Peyer's patch (tissue), 4 donors: ENCODE measurements at regions not wholly inside any gene's neighbourhood (a gene's known extent, or its start where the extent isn't known, plus 50 kb on each side); places are given as distances from the start of the nearest gene placed in this dataset.
"Not testable (repeated sequence)": the region's sequence is repeated elsewhere in the genome, so short reads cannot be mapped to it uniquely, and the experiment has no call there.

Experiments
- DNase-seq, 3 donors: peaks; one replicate each; pipeline ENCODE4 v3.0.0-alpha.2; 2017 to 2019
- H3K27ac ChIP-seq, 4 donors: fragments of 200-600 bp; sonication (generic); one replicate each; pipeline ENCODE4 v1.5.1; 2016 to 2019
- H3K27me3 ChIP-seq, 2 donors: fragments of 200-600 bp; sonication (generic); one replicate each; pipeline ENCODE4 v1.5.1; 2019
- H3K36me3 ChIP-seq, 3 donors: fragments of 200-600 bp; sonication (generic); one replicate each; pipeline ENCODE4 v1.5.1; 2016 to 2019
- H3K4me1 ChIP-seq, 4 donors: fragments of 200-600 bp; sonication (generic); one replicate each; pipeline ENCODE4 v1.5.1; 2016 to 2019
- H3K4me3 ChIP-seq, 4 donors: fragments of 200-600 bp; sonication (generic); 1 replicate in 3 of 4; 2 replicates in 1 of 4; pipeline ENCODE4 v1.5.1; 2016 to 2019; ENCODE audit warnings: mild to moderate bottlenecking in 1 of 4
- H3K9me3 ChIP-seq, 4 donors: fragments of 200-600 bp; sonication (generic); one replicate each; pipeline ENCODE4 v1.5.1; 2016 to 2019; ENCODE audit warnings: mild to moderate bottlenecking in 1 of 4
- CTCF ChIP-seq, 6 experiments: fragments of 450-650 bp in 4 of 6; fragments of 200-600 bp in 2 of 6; sonication (generic) in 1 of 6; IDR thresholded peaks; one replicate each; pipeline ENCODE4 v1.5.1; 2017 to 2019; ENCODE audit warnings: antibody characterized with exemption in 6 of 6, mild to moderate bottlenecking in 3 of 6, moderate library complexity in 1 of 6
- POLR2A ChIP-seq, 2 donors: fragments of 450-650 bp; IDR thresholded peaks; one replicate each; pipeline ENCODE4 v1.5.1; 2017; ENCODE audit warnings: antibody characterized with exemption in 2 of 2, mild to moderate bottlenecking in 2 of 2, moderate library complexity in 2 of 2

- Histone ChIP-seq H3K4me1 (no peaks in the 10 kb centered on the region), H3K27me3 (no peaks in the 10 kb centered on the region), H3K36me3 (no peaks in the 10 kb centered on the region), H3K27ac (no peak overlapping the region), H3K9me3 (no peaks in the 10 kb centered on the region), H3K4me3 (no peak overlapping the region)
- no peak for TF ChIP-seq CTCF (IDR thresholded peaks at IDR 0.05)
- DNase-seq: no peak
Measured at GRCh38 chr1:187999973-188000372, 1171.2 kb downstream of the PLA2G4A start.

GRCh38 chr1:188003687-188004086, 1174.9 kb downstream of the PLA2G4A start:
- not testable (repeated sequence) for DNase-seq, H3K9me3 ChIP-seq, H3K4me3 ChIP-seq

GRCh38 chr1:188004849-188005248, 1176.1 kb downstream of the PLA2G4A start:
- no peak overlapping the region for H3K27ac ChIP-seq
- no peak overlapping the region for H3K4me3 ChIP-seq
- H3K36me3 ChIP-seq: no peaks in the 10 kb centered on the region
- DNase-seq: no peak
- H3K4me1 ChIP-seq: no peaks in the 10 kb centered on the region
- H3K27me3 ChIP-seq: no peaks in the 10 kb centered on the region
- TF ChIP-seq CTCF (IDR thresholded peaks at IDR 0.05) (no peak), POLR2A (IDR thresholded peaks at IDR 0.05) (no peak)
- H3K9me3 ChIP-seq: no peaks in the 10 kb centered on the region

More at GRCh38 chr1:188003687-188004086, 1174.9 kb downstream of the PLA2G4A start:
- H3K36me3 ChIP-seq, H3K4me1 ChIP-seq, H3K27ac ChIP-seq, H3K27me3 ChIP-seq: not testable (repeated sequence)

GRCh38 chr1:188006354-188006753, 1177.6 kb downstream of the PLA2G4A start:
- no peak overlapping the region for H3K4me3 ChIP-seq
- H3K27ac ChIP-seq: no peak overlapping the region
- H3K27me3 ChIP-seq: no peaks in the 10 kb centered on the region
- TF ChIP-seq POLR2A (IDR thresholded peaks at IDR 0.05) (no peak), CTCF (IDR thresholded peaks at IDR 0.05) (no peak)
- DNase-seq: no peak
- H3K9me3 ChIP-seq: no peaks in the 10 kb centered on the region
- no peaks in the 10 kb centered on the region for H3K4me1 ChIP-seq
- no peaks in the 10 kb centered on the region for H3K36me3 ChIP-seq

GRCh38 chr1:188013222-188013849, 1184.6 kb downstream of the PLA2G4A start:
- H3K36me3 ChIP-seq, H3K9me3 ChIP-seq, DNase-seq, H3K4me3 ChIP-seq, H3K27ac ChIP-seq, H3K27me3 ChIP-seq, H3K4me1 ChIP-seq: not testable (repeated sequence)

- H3K9me3 ChIP-seq: no peaks in the 10 kb centered on the region
- no peak for DNase-seq
- TF ChIP-seq POLR2A (IDR thresholded peaks at IDR 0.05) (no peak), CTCF (IDR thresholded peaks at IDR 0.05) (no peak)
- H3K4me3 ChIP-seq: no peak overlapping the region
- no peak overlapping the region for H3K27ac ChIP-seq
- H3K27me3 ChIP-seq: no peaks in the 10 kb centered on the region
- H3K36me3 ChIP-seq: no peaks in the 10 kb centered on the region
- H3K4me1 ChIP-seq: no peaks in the 10 kb centered on the region
Measured at GRCh38 chr1:188017921-188018320, 1189.2 kb downstream of the PLA2G4A start.

GRCh38 chr1:188022661-188023060, 1193.9 kb downstream of the PLA2G4A start:
- Histone ChIP-seq H3K27ac (no peak overlapping the region), H3K4me3 (no peak overlapping the region), H3K4me1 (no peaks in the 10 kb centered on the region), H3K36me3 (no peaks in the 10 kb centered on the region), H3K27me3 (no peaks in the 10 kb centered on the region), H3K9me3 (no peaks in the 10 kb centered on the region)
- TF ChIP-seq CTCF (IDR thresholded peaks at IDR 0.05) (no peak), POLR2A (IDR thresholded peaks at IDR 0.05) (no peak)
- no peak for DNase-seq
